WTC11 (cell line): ENCODE measurements at regions not wholly inside any gene's neighbourhood (a gene's known extent, or its start where the extent isn't known, plus 50 kb on each side); places are given as distances from the start of the nearest gene placed in this dataset.

Experiments used
- ATAC-seq: fragments of 200-7000 bp; cut with Tn5 transposase; 2 replicates; pipeline ENCODE4 v1.10.0; 2021; ENCODE audit warnings: mild to moderate bottlenecking, moderate library complexity
- CTCF ChIA-PET: fragments of 300-600 bp; sonication (Branson Sonifier 250); formaldehyde crosslinking; loops from one replicate; lab custom pipeline; 2021; ENCODE audit warnings: antibody characterized with exemption; lab: Charles Lee
- POLR2A ChIA-PET: fragments of 350-600 bp; sonication (Branson Sonifier 250); formaldehyde crosslinking; loops from one replicate; lab custom pipeline; 2021; ENCODE audit warnings: antibody characterized with exemption; lab: Charles Lee
- DNase-seq: peaks from one replicate; pipeline ENCODE4 v3.0.0; 2021; ENCODE audit warnings: low spot score
- H3K27ac Mint-ChIP-seq: 2 replicates; pipeline ENCODE4 v1.8.0; 2021; ENCODE audit warnings: mixed read lengths
- H3K27me3 Mint-ChIP-seq: 2 replicates; pipeline ENCODE4 v1.8.0; 2021; ENCODE audit warnings: low read depth, mild to moderate bottlenecking, moderate library complexity, mixed read lengths
- H3K36me3 Mint-ChIP-seq: 2 replicates; pipeline ENCODE4 v1.8.0; 2021; ENCODE audit warnings: mixed read lengths
- H3K4me1 Mint-ChIP-seq: 2 replicates; pipeline ENCODE4 v1.8.0; 2022; ENCODE audit warnings: mixed read lengths
- H3K4me3 Mint-ChIP-seq: 2 replicates; pipeline ENCODE4 v1.8.0; 2021; ENCODE audit warnings: mild to moderate bottlenecking, moderate library complexity, mixed read lengths
- H3K9me3 Mint-ChIP-seq: 2 replicates; pipeline ENCODE4 v1.8.0; 2021; ENCODE audit warnings: mixed read lengths
- CREM ChIP-seq: sonication (generic); formaldehyde crosslinking; IDR thresholded peaks from 2 replicates; pipeline ENCODE4 v1.8.1; 2022; ENCODE audit warnings: mild to moderate bottlenecking, missing genetic modification reagents, moderate library complexity
- ESRRA ChIP-seq: sonication (generic); formaldehyde crosslinking; IDR thresholded peaks from 2 replicates; pipeline ENCODE4 v1.8.1; 2022; ENCODE audit warnings: mild to moderate bottlenecking, missing genetic modification reagents, borderline replicate concordance
- IRF2 ChIP-seq: sonication (generic); formaldehyde crosslinking; IDR thresholded peaks from 2 replicates; pipeline ENCODE4 v1.8.0; 2022; ENCODE audit warnings: low read depth, missing genetic modification reagents, borderline replicate concordance
- JUN ChIP-seq: sonication (generic); formaldehyde crosslinking; IDR thresholded peaks from 2 replicates; pipeline ENCODE4 v1.8.0; 2023; ENCODE audit warnings: mild to moderate bottlenecking, missing genetic modification reagents
- NR3C1 ChIP-seq: sonication (generic); formaldehyde crosslinking; conservative IDR thresholded peaks from 2 replicates; pipeline ENCODE4 v1.8.1; 2023; ENCODE audit warnings: low read depth, mild to moderate bottlenecking, missing genetic modification reagents
- OVOL2 ChIP-seq: fragments of 250-450 bp; sonication (Bioruptor Pico); IDR thresholded peaks from 2 replicates; pipeline ENCODE4 v1.9.0; 2021; ENCODE audit warnings: mild to moderate bottlenecking, borderline replicate concordance
- RORB ChIP-seq: fragments of 250-450 bp; sonication (Bioruptor Pico); IDR thresholded peaks from 2 replicates; pipeline ENCODE4 v1.9.0; 2021; ENCODE audit warnings: mild to moderate bottlenecking
- SMAD4 ChIP-seq: sonication (generic); formaldehyde crosslinking; IDR thresholded peaks from 2 replicates; pipeline ENCODE4 v1.8.0; 2022; ENCODE audit warnings: mild to moderate bottlenecking, missing genetic modification reagents
- SOX15 ChIP-seq: fragments of 250-450 bp; sonication (Bioruptor Pico); IDR thresholded peaks from 2 replicates; pipeline ENCODE4 v1.9.0; 2021; ENCODE audit warnings: mild to moderate bottlenecking
- TP53 ChIP-seq: sonication (generic); formaldehyde crosslinking; IDR thresholded peaks from 2 replicates; pipeline ENCODE4 v1.8.1; 2023; ENCODE audit warnings: mild to moderate bottlenecking, missing genetic modification reagents
- USF1 ChIP-seq: sonication (generic); formaldehyde crosslinking; IDR thresholded peaks from 2 replicates; pipeline ENCODE4 v1.8.0; 2022; ENCODE audit warnings: mild to moderate bottlenecking, missing genetic modification reagents
- ZNF121 ChIP-seq: sonication (generic); formaldehyde crosslinking; IDR thresholded peaks from 2 replicates; pipeline ENCODE4 v1.8.0; 2023; ENCODE audit warnings: missing genetic modification reagents
- ZNF263 ChIP-seq: sonication (generic); formaldehyde crosslinking; IDR thresholded peaks from 2 replicates; pipeline ENCODE4 v1.8.1; 2022; ENCODE audit warnings: low read depth, mild to moderate bottlenecking, moderate library complexity, missing genetic modification reagents
- ZNF281 ChIP-seq: sonication (generic); formaldehyde crosslinking; IDR thresholded peaks from 2 replicates; pipeline ENCODE4 v1.8.0; 2023; ENCODE audit warnings: mild to moderate bottlenecking, missing genetic modification reagents
- ZNF396 ChIP-seq: fragments of 250-450 bp; sonication (Bioruptor Pico); IDR thresholded peaks from 2 replicates; pipeline ENCODE4 v1.8.0; 2021; ENCODE audit warnings: mild to moderate bottlenecking, moderate library complexity, borderline replicate concordance
- ZNF423 ChIP-seq: fragments of 250-450 bp; sonication (Bioruptor Pico); IDR thresholded peaks from 2 replicates; pipeline ENCODE4 v2.1.2; 2022; ENCODE audit warnings: mild to moderate bottlenecking, moderate library complexity
- TF ChIP-seq, protein P1 (sequence below): fragments of 250-450 bp; sonication (Bioruptor Pico); IDR thresholded peaks from 2 replicates; pipeline ENCODE4 v1.9.0; 2021; ENCODE audit warnings: moderate library complexity, mild to moderate bottlenecking, inconsistent platforms, borderline replicate concordance
- TF ChIP-seq, protein P2 (sequence below): sonication (generic); formaldehyde crosslinking; conservative IDR thresholded peaks from 2 replicates; pipeline ENCODE4 v1.8.1; 2023; ENCODE audit warnings: mild to moderate bottlenecking, low read depth, missing genetic modification reagents, moderate library complexity
- TF ChIP-seq, protein P3 (sequence below): fragments of 200-600 bp; IDR thresholded peaks from 2 replicates; pipeline ENCODE4 v1.8.0; 2022; ENCODE audit warnings: antibody characterized with exemption
- TF ChIP-seq, protein P4 (sequence below): fragments of 250-450 bp; sonication (Bioruptor Pico); IDR thresholded peaks from 2 replicates; pipeline ENCODE4 v1.9.0; 2021; ENCODE audit warnings: mild to moderate bottlenecking
- TF ChIP-seq, protein P5 (sequence below): sonication (generic); formaldehyde crosslinking; IDR thresholded peaks from 2 replicates; pipeline ENCODE4 v1.8.0; 2022; ENCODE audit warnings: mild to moderate bottlenecking, missing genetic modification reagents

- Mint-ChIP-seq H3K4me3 (no peak overlapping the region), H3K27ac (no peak overlapping the region), H3K9me3 (no peaks in the 10 kb centered on the region), H3K27me3 (no peaks in the 10 kb centered on the region), H3K4me1 (peaks cover 35% of the 10 kb centered on the region), H3K36me3 (no peaks in the 10 kb centered on the region)
- ATAC-seq (no peak), DNase-seq (no peak)
- TF ChIP-seq NR3C1 (CRISPR knock-in tag) (no peak), ZNF121 (CRISPR knock-in tag) (no peak), ZNF281 (CRISPR knock-in tag) (no peak), TP53 (no peak), RORB (no peak), ESRRA (CRISPR knock-in tag) (no peak), JUN (CRISPR knock-in tag) (no peak), OVOL2 (no peak), ZNF263 (CRISPR knock-in tag) (no peak), CREM (CRISPR knock-in tag) (no peak)
- TF ChIP-seq, protein P1, sequence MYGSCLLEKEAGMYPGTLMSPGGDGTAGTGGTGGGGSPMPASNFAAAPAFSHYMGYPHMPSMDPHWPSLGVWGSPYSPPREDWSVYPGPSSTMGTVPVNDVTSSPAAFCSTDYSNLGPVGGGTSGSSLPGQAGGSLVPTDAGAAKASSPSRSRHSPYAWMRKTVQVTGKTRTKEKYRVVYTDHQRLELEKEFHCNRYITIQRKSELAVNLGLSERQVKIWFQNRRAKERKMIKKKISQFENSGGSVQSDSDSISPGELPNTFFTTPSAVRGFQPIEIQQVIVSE (CRISPR knock-in tag) = no peak
- POLR2A ChIA-PET = no interaction called here
- CTCF ChIA-PET = interaction anchor here (1.3 kb wide), 1 partner anchor 27 kb away, joined by 3 read pairs; no protein-coding TSS in a partner anchor
These were observed 85.1 kb upstream of the IL12B start for GRCh38 chr5:159415301-159415937.

DNA sequence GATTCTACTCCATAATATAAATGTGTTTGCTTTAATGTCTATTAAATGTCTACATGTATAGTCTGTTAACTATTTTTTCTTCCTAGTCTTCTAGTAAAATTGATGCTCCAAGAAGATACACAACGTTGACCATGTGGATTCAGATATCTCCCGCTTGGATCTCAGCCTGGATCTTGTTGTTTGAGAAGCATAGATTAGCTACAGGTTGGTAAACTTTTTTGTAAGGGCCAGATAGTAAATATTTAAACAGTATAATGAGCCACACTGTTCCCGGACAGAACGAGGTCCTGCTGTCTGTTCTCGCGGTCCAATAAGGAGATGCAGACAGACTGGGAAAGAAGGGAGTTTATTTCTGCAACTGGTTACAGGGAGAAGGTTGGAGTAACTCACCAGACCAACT lies 86.2 kb upstream of the IL12B start:
- no peaks in the 10 kb centered on the region for H3K36me3 Mint-ChIP-seq
- H3K27me3 Mint-ChIP-seq = no peaks in the 10 kb centered on the region
- ATAC-seq (no peak), DNase-seq (no peak)
- no peaks in the 10 kb centered on the region for H3K9me3 Mint-ChIP-seq
- peaks cover 26% of the 10 kb centered on the region for H3K4me1 Mint-ChIP-seq
- POLR2A ChIA-PET = no interaction called here
- H3K4me3 Mint-ChIP-seq = no peak overlapping the region
- TF ChIP-seq ZNF263 (CRISPR knock-in tag) (no peak), ZNF423 (no peak), SOX15 (no peak)
- TF ChIP-seq, protein P2, sequence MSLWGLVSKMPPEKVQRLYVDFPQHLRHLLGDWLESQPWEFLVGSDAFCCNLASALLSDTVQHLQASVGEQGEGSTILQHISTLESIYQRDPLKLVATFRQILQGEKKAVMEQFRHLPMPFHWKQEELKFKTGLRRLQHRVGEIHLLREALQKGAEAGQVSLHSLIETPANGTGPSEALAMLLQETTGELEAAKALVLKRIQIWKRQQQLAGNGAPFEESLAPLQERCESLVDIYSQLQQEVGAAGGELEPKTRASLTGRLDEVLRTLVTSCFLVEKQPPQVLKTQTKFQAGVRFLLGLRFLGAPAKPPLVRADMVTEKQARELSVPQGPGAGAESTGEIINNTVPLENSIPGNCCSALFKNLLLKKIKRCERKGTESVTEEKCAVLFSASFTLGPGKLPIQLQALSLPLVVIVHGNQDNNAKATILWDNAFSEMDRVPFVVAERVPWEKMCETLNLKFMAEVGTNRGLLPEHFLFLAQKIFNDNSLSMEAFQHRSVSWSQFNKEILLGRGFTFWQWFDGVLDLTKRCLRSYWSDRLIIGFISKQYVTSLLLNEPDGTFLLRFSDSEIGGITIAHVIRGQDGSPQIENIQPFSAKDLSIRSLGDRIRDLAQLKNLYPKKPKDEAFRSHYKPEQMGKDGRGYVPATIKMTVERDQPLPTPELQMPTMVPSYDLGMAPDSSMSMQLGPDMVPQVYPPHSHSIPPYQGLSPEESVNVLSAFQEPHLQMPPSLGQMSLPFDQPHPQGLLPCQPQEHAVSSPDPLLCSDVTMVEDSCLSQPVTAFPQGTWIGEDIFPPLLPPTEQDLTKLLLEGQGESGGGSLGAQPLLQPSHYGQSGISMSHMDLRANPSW (CRISPR knock-in tag) = no peak
- TF ChIP-seq, all 79 proteins: peak for 0
- CTCF ChIA-PET = no interaction called here
- H3K27ac Mint-ChIP-seq = no peak overlapping the region

DNA sequence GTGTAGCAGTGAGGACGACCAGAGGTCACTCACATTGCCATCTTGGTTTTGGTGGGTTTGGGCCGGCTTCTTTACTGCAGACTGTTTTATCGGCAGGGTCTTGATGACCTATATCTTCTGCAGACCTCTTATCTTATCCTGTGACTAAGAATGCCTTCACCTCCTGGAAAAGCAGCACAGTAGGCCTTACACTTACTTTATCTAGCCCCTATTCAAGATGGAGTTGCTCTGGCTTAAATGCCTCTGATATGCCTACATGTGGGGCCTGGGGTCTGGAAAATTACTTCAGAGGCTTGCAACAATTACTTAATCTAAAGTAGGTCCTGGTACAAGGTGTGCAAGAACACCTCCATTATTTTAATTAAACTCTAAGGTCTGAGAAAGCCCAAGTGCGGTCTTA lies 86.9 kb upstream of the IL12B start:
- H3K27me3 Mint-ChIP-seq = no peaks in the 10 kb centered on the region
- no peak overlapping the region for H3K27ac Mint-ChIP-seq
- no peaks in the 10 kb centered on the region for H3K36me3 Mint-ChIP-seq
- ChIA-PET POLR2A (no interaction called here), CTCF (no interaction called here)
- DNase-seq (no peak), ATAC-seq (no peak)
- H3K4me3 Mint-ChIP-seq = no peak overlapping the region
- peaks cover 22% of the 10 kb centered on the region for H3K4me1 Mint-ChIP-seq
- H3K9me3 Mint-ChIP-seq = no peaks in the 10 kb centered on the region
- TF ChIP-seq, protein P3, sequence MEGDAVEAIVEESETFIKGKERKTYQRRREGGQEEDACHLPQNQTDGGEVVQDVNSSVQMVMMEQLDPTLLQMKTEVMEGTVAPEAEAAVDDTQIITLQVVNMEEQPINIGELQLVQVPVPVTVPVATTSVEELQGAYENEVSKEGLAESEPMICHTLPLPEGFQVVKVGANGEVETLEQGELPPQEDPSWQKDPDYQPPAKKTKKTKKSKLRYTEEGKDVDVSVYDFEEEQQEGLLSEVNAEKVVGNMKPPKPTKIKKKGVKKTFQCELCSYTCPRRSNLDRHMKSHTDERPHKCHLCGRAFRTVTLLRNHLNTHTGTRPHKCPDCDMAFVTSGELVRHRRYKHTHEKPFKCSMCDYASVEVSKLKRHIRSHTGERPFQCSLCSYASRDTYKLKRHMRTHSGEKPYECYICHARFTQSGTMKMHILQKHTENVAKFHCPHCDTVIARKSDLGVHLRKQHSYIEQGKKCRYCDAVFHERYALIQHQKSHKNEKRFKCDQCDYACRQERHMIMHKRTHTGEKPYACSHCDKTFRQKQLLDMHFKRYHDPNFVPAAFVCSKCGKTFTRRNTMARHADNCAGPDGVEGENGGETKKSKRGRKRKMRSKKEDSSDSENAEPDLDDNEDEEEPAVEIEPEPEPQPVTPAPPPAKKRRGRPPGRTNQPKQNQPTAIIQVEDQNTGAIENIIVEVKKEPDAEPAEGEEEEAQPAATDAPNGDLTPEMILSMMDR = no peak
- TF ChIP-seq, protein P4, sequence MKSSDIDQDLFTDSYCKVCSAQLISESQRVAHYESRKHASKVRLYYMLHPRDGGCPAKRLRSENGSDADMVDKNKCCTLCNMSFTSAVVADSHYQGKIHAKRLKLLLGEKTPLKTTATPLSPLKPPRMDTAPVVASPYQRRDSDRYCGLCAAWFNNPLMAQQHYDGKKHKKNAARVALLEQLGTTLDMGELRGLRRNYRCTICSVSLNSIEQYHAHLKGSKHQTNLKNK = no peak
- TF ChIP-seq SMAD4 (CRISPR knock-in tag) (no peak), RORB (no peak), USF1 (CRISPR knock-in tag) (no peak), OVOL2 (no peak), ZNF396 (CRISPR knock-in tag) (no peak), IRF2 (no peak)
- TF ChIP-seq, protein P5, sequence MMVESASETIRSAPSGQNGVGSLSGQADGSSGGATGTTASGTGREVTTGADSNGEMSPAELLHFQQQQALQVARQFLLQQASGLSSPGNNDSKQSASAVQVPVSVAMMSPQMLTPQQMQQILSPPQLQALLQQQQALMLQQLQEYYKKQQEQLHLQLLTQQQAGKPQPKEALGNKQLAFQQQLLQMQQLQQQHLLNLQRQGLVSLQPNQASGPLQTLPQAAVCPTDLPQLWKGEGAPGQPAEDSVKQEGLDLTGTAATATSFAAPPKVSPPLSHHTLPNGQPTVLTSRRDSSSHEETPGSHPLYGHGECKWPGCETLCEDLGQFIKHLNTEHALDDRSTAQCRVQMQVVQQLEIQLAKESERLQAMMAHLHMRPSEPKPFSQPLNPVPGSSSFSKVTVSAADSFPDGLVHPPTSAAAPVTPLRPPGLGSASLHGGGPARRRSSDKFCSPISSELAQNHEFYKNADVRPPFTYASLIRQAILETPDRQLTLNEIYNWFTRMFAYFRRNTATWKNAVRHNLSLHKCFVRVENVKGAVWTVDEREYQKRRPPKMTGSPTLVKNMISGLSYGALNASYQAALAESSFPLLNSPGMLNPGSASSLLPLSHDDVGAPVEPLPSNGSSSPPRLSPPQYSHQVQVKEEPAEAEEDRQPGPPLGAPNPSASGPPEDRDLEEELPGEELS (CRISPR knock-in tag) = no peak
